Esophagus squamous epithelium (tissue), 4 donors: ENCODE measurements at regions not wholly inside any gene's neighbourhood (a gene's known extent, or its start where the extent isn't known, plus 50 kb on each side); places are given as distances from the start of the nearest gene placed in this dataset.

Experiments used
- CTCF ChIP-seq, 6 experiments: fragments of 450-650 bp in 4 of 6; fragments of 200-600 bp in 2 of 6; sonication (generic) in 2 of 6; IDR thresholded peaks; one replicate each; pipeline ENCODE4 v1.5.1; 2016 to 2019; ENCODE audit warnings: antibody characterized with exemption in 6 of 6, mild to moderate bottlenecking in 4 of 6, moderate library complexity in 4 of 6
- POLR2A ChIP-seq, 4 donors: fragments of 450-650 bp; IDR thresholded peaks; one replicate each; pipeline ENCODE4 v1.6.1; 2017; ENCODE audit warnings: antibody characterized with exemption in 4 of 4, mild to moderate bottlenecking in 4 of 4, moderate library complexity in 3 of 4

GRCh38 chr2:239532250-239532649 is 131.4 kb upstream of the HDAC4 start:
- TF ChIP-seq CTCF (IDR thresholded peaks at IDR 0.05): no peak
- TF ChIP-seq POLR2A (IDR thresholded peaks at IDR 0.05): no peak
